ENCODE measurements at regions not wholly inside any gene's neighbourhood (a gene's known extent, or its start where the extent isn't known, plus 50 kb on each side); places are given as distances from the start of the nearest gene placed in this dataset.

DNA sequence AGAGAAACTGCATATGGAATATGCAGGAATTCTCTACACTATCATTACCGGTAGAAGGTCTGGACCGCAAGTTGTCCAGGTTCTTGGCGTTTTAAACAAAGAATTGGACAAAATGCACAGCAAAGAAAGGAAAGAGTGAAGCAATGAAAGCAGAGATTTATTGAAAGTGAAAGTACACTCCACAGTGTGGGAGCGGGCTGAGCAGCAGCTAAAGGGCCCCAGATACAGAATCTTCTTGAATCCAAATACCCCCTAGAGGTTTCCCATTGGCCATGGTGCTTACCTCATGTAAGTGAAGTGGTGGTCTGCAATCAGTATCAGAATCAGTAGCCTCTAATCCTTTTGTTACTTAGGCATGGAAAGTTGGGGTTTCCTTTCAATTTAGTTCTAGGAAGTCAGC, 178.5 kb upstream of the IRX3 start:
- TF ChIP-seq, protein P1, sequence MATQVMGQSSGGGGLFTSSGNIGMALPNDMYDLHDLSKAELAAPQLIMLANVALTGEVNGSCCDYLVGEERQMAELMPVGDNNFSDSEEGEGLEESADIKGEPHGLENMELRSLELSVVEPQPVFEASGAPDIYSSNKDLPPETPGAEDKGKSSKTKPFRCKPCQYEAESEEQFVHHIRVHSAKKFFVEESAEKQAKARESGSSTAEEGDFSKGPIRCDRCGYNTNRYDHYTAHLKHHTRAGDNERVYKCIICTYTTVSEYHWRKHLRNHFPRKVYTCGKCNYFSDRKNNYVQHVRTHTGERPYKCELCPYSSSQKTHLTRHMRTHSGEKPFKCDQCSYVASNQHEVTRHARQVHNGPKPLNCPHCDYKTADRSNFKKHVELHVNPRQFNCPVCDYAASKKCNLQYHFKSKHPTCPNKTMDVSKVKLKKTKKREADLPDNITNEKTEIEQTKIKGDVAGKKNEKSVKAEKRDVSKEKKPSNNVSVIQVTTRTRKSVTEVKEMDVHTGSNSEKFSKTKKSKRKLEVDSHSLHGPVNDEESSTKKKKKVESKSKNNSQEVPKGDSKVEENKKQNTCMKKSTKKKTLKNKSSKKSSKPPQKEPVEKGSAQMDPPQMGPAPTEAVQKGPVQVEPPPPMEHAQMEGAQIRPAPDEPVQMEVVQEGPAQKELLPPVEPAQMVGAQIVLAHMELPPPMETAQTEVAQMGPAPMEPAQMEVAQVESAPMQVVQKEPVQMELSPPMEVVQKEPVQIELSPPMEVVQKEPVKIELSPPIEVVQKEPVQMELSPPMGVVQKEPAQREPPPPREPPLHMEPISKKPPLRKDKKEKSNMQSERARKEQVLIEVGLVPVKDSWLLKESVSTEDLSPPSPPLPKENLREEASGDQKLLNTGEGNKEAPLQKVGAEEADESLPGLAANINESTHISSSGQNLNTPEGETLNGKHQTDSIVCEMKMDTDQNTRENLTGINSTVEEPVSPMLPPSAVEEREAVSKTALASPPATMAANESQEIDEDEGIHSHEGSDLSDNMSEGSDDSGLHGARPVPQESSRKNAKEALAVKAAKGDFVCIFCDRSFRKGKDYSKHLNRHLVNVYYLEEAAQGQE (IDR thresholded peaks at IDR 0.05; ENCODE audit: insufficient read depth in 1 of 2, low read depth in 2 of 2, low read length in 2 of 2): no peak
- no peak for TF ChIP-seq TAF1 (IDR thresholded peaks at IDR 0.05; ENCODE audit: borderline replicate concordance, insufficient read depth, low read length)
- TF ChIP-seq FOXP2 (optimal IDR thresholded peaks at IDR 0.05; ENCODE audit: borderline replicate concordance, extremely low read depth, extremely low read length, insufficient read depth): no peak
- no peak for TF ChIP-seq POLR2AphosphoS5 (IDR thresholded peaks at IDR 0.05; ENCODE audit: low read depth, low read length)
- no peak for TF ChIP-seq SIN3A (IDR thresholded peaks at IDR 0.05; ENCODE audit: borderline replicate concordance, insufficient read depth, low read length)

DNA sequence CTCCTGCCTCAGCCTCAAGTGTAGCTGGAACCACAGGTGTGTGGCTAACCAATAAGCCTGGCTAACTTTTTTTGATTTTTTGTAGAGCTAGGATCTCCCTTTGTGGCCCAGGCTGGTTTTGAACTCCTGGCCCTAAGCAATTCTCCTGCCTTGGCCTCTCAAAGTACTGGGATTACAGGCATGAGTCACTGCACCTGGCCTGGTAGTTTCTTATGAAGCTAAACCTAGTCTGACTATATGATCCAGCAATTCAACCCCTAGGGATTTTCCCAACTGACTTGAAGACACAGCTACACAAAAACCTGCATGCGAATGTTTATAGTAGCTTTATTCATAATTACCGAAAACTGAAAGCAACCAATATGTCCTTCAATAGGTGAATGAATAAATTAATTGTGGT, 176.2 kb upstream of the IRX3 start:
- TF ChIP-seq TAF1 (IDR thresholded peaks at IDR 0.05; ENCODE audit: borderline replicate concordance, insufficient read depth, low read length) (no peak), FOXP2 (optimal IDR thresholded peaks at IDR 0.05; ENCODE audit: borderline replicate concordance, extremely low read depth, extremely low read length, insufficient read depth) (no peak), SIN3A (IDR thresholded peaks at IDR 0.05; ENCODE audit: borderline replicate concordance, insufficient read depth, low read length) (no peak), POLR2AphosphoS5 (IDR thresholded peaks at IDR 0.05; ENCODE audit: low read depth, low read length) (no peak)
- TF ChIP-seq, protein P1 (IDR thresholded peaks at IDR 0.05; ENCODE audit: insufficient read depth in 1 of 2, low read depth in 2 of 2, low read length in 2 of 2): no peak

DNA sequence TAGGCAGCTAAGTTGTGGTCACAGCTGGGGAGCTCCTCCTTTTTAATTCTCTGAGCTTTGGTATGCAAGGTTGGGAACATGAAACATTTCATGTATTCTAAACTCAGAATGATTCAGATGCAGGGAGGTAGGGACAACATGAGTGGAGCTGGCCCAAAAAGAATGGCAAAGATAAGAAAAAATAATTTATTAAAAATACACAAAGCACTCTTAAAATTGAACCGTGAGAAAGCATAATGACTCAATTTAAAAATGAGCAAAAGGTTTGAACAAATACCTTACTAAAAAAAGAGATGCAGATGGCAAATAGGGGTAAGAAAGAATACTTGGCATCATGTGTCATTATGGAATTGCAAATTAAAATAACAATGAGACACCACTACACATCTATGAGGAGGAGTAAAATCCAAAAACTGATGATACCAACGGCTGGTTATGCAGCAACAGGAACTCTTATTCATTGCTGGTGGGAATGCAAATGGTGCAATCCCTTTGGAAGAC, 175.6 kb upstream of the IRX3 start:
- no peak for TF ChIP-seq FOXP2 (optimal IDR thresholded peaks at IDR 0.05; ENCODE audit: borderline replicate concordance, extremely low read depth, extremely low read length, insufficient read depth)
- TF ChIP-seq TAF1 (IDR thresholded peaks at IDR 0.05; ENCODE audit: borderline replicate concordance, insufficient read depth, low read length): no peak
- TF ChIP-seq SIN3A (IDR thresholded peaks at IDR 0.05; ENCODE audit: borderline replicate concordance, insufficient read depth, low read length): no peak
- TF ChIP-seq POLR2AphosphoS5 (IDR thresholded peaks at IDR 0.05; ENCODE audit: low read depth, low read length): no peak
- TF ChIP-seq, protein P1 (IDR thresholded peaks at IDR 0.05; ENCODE audit: insufficient read depth in 1 of 2, low read depth in 2 of 2, low read length in 2 of 2): no peak

DNA sequence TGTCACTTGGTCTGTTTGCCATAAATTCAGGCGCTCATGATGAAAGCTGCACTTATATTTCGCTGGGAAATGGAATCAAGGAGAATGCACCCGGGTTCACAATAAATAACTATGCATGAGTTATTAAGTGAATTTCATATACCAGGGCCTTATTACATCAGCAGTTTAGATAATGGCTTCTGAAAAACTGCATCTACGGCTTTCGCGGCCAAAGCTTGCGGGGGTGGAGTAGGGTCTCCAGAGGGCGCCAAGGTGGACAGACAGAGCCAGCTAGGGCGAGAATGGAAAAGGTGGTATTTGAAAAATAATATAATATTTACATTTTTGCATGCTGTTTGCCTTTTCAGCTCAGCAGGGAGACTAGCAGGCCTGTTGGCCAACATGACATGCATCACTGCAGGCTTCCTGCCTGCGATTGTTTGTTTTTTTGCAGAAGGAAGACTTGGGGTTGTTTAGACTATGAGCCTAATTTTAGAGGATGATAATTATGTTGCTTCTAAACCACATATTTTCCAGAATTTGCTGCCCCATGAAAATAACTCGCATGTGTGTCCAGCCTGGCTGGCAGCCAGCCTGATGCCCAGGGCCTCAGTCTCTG, 173.8 kb upstream of the IRX3 start:
- TF ChIP-seq, protein P1 (IDR thresholded peaks at IDR 0.05; ENCODE audit: insufficient read depth in 1 of 2, low read depth in 2 of 2, low read length in 2 of 2): no peak
- no peak for TF ChIP-seq TAF1 (IDR thresholded peaks at IDR 0.05; ENCODE audit: borderline replicate concordance, insufficient read depth, low read length)
- TF ChIP-seq SIN3A (IDR thresholded peaks at IDR 0.05; ENCODE audit: borderline replicate concordance, insufficient read depth, low read length): no peak
